IMR-90 (cell line): ENCODE measurements at regions not wholly inside any gene's neighbourhood (a gene's known extent, or its start where the extent isn't known, plus 50 kb on each side); places are given as distances from the start of the nearest gene placed in this dataset.
A peak's percentile ranks its signal among the peaks of the same experiment; 100 is the strongest.
"Not testable (repeated sequence)": the region's sequence is repeated elsewhere in the genome, so short reads cannot be mapped to it uniquely, and the experiment has no call there.

Source experiments
- ATAC-seq: fragments of 200-7000 bp; cut with Tn5 transposase; 2 replicates; pipeline ENCODE4 v1.9.1; 2020; ENCODE audit warnings: low read depth, mild to moderate bottlenecking, moderate library complexity
- BruUV-seq: library from RNA; stranded (reverse); fragments of 400-500 nt; replicated peaks from 2 replicates; lab custom pipeline; 2021; lab: Mats Ljungman, UMichigan
- CTCF ChIA-PET: fragments of 300-600 bp; formaldehyde crosslinking; extraction: SDS; loops from one replicate; lab custom pipeline; 2021; ENCODE audit warnings: antibody characterized with exemption; lab: Yijun Ruan, JAX
- POLR2A ChIA-PET: fragments of 300-600 bp; sonication (Branson Sonifier 250); formaldehyde crosslinking; loops from one replicate; lab custom pipeline; 2022; ENCODE audit warnings: antibody characterized with exemption; ENCODE audit not compliant: unreplicated experiment; lab: Charles Lee
- DNase-seq: peaks from one replicate; pipeline ENCODE4 v3.0.0; 2013
- H2AFZ ChIP-seq: replicated peaks from 2 replicates; pipeline ENCODE3; 2013; ENCODE audit warnings: low read length, mild to moderate bottlenecking; ENCODE audit not compliant: poor library complexity
- H2AK5ac ChIP-seq: 2 replicates; pipeline ENCODE4 v1.6.1; 2013; ENCODE audit warnings: low read depth, low read length, inconsistent platforms
- H2AK9ac ChIP-seq: replicated peaks from 2 replicates; pipeline ENCODE3; 2013; ENCODE audit warnings: mild to moderate bottlenecking, low read depth, low read length, moderate library complexity; ENCODE audit not compliant: poor library complexity
- H2BK120ac ChIP-seq: 2 replicates; pipeline ENCODE4 v1.6.1; 2013; ENCODE audit warnings: low read depth, low read length, inconsistent platforms
- H2BK15ac ChIP-seq: 3 replicates; pipeline ENCODE4 v1.6.1; 2013; ENCODE audit warnings: low read depth, low read length, inconsistent platforms
- H2BK20ac ChIP-seq: 2 replicates; pipeline ENCODE4 v1.6.1; 2013; ENCODE audit warnings: low read depth, mild to moderate bottlenecking, inconsistent platforms, low read length, moderate library complexity
- H2BK5ac ChIP-seq: 2 replicates; pipeline ENCODE4 v1.6.1; 2013; ENCODE audit warnings: mild to moderate bottlenecking, low read depth, low read length, inconsistent platforms; ENCODE audit not compliant: poor library complexity, severe bottlenecking
- H3K14ac ChIP-seq: replicated peaks from 2 replicates; pipeline ENCODE4 v1.6.1; 2013; ENCODE audit warnings: low read depth, low read length, inconsistent platforms
- H3K18ac ChIP-seq: 2 replicates; pipeline ENCODE4 v1.6.1; 2013; ENCODE audit warnings: low read depth, low read length, control low read depth
- H3K23ac ChIP-seq: 2 replicates; pipeline ENCODE4 v1.6.1; 2013; ENCODE audit warnings: low read depth, low read length, inconsistent platforms
- H3K27ac ChIP-seq: 2 replicates; pipeline ENCODE4 v1.5.1; 2013; ENCODE audit warnings: mild to moderate bottlenecking, control low read depth, low read length; ENCODE audit not compliant: insufficient read depth
- H3K27me3 ChIP-seq: 2 replicates; pipeline ENCODE4 v1.6.1; 2013; ENCODE audit warnings: low read length; ENCODE audit not compliant: control insufficient read depth, insufficient read depth
- H3K36me3 ChIP-seq: 2 replicates; pipeline ENCODE4 v1.6.1; 2013; ENCODE audit warnings: low read length, mixed read lengths; ENCODE audit not compliant: control insufficient read depth, insufficient read depth
- H3K4ac ChIP-seq: 2 replicates; pipeline ENCODE4 v1.6.1; 2013; ENCODE audit warnings: low read depth, low read length, inconsistent platforms
- H3K4me1 ChIP-seq: 2 replicates; pipeline ENCODE4 v1.6.1; 2013; ENCODE audit warnings: low read length, mixed read lengths; ENCODE audit not compliant: control insufficient read depth, insufficient read depth
- H3K4me2 ChIP-seq: 2 replicates; pipeline ENCODE4 v1.6.1; 2013; ENCODE audit warnings: low read depth, mild to moderate bottlenecking, control low read depth, low read length, moderate library complexity
- H3K4me3 ChIP-seq: 2 replicates; pipeline ENCODE4 v1.5.1; 2013; ENCODE audit warnings: low read depth, mild to moderate bottlenecking, control low read depth, low read length, moderate library complexity; ENCODE audit not compliant: insufficient read depth
- H3K56ac ChIP-seq: 2 replicates; pipeline ENCODE4 v1.6.1; 2013; ENCODE audit warnings: low read length, inconsistent platforms; ENCODE audit not compliant: insufficient read depth; ENCODE audit errors: extremely low read depth
- H3K79me1 ChIP-seq, 2 experiments: 2 replicates each; pipeline ENCODE4 v1.6.1; 2013; ENCODE audit warnings: low read length in 2 of 2, inconsistent platforms in 1 of 2, low read depth in 1 of 2
- H3K9ac ChIP-seq: 2 replicates; pipeline ENCODE4 v1.6.1; 2013; ENCODE audit warnings: low read depth, low read length, control low read depth
- H3K9me1 ChIP-seq: 2 replicates; pipeline ENCODE4 v1.6.1; 2013; ENCODE audit warnings: low read length, inconsistent platforms; ENCODE audit not compliant: insufficient read depth
- H3K9me3 ChIP-seq: 2 replicates; pipeline ENCODE4 v1.6.1; 2013; ENCODE audit warnings: low read length; ENCODE audit not compliant: control insufficient read depth, insufficient read depth
- H4K20me1 ChIP-seq: 2 replicates; pipeline ENCODE4 v1.6.1; 2013; ENCODE audit warnings: low read length, inconsistent platforms; ENCODE audit not compliant: insufficient read depth
- H4K5ac ChIP-seq: 2 replicates; pipeline ENCODE4 v1.6.1; 2013; ENCODE audit warnings: mild to moderate bottlenecking, low read depth, low read length, control low read depth
- H4K8ac ChIP-seq, 2 experiments: 2 replicates each; pipeline ENCODE4 v1.6.1; 2013; ENCODE audit warnings: low read depth in 2 of 2, low read length in 2 of 2, control low read depth in 1 of 2, inconsistent platforms in 1 of 2
- H4K91ac ChIP-seq: 2 replicates; pipeline ENCODE4 v1.6.1; 2013; ENCODE audit warnings: low read depth, low read length, inconsistent platforms; ENCODE audit not compliant: insufficient read depth
- CHD1 ChIP-seq: IDR thresholded peaks from 2 replicates; pipeline ENCODE4 v1.6.1; 2012; ENCODE audit warnings: low read depth, low read length, improper control_type of control experiment
- CTCF ChIP-seq: conservative IDR thresholded peaks from 2 replicates; pipeline ENCODE4 v1.5.1; 2012; ENCODE audit warnings: mild to moderate bottlenecking, low read depth, low read length, improper control_type of control experiment
- NFE2L2 ChIP-seq: fragments of 150-350 bp; IDR thresholded peaks from 2 replicates; pipeline ENCODE4 v1.6.1; 2016; ENCODE audit warnings: low read depth, mild to moderate bottlenecking, low read length
- RAD21 ChIP-seq: IDR thresholded peaks from 2 replicates; pipeline ENCODE4 v1.6.1; 2012; ENCODE audit warnings: low read length, improper control_type of control experiment
- RFX5 ChIP-seq: IDR thresholded peaks from 2 replicates; pipeline ENCODE4 v1.8.0; 2012; ENCODE audit warnings: low read depth, mild to moderate bottlenecking, low read length, moderate library complexity
- SMC3 ChIP-seq: fragments of 150-350 bp; IDR thresholded peaks from 2 replicates; pipeline ENCODE4 v1.6.1; 2016; ENCODE audit warnings: low read depth, mild to moderate bottlenecking, antibody characterized with exemption, low read length, moderate library complexity
- WGBS, 2 experiments: methylation state at CpG; one replicate each; pipeline versions ENCODE4 v1.1.5 to v1.1.7; 2013; ENCODE audit warnings: missing lambda C conversion rate in 2 of 2; ENCODE audit not compliant: insufficient read length in 1 of 2; ENCODE audit errors: extremely low coverage in 2 of 2; 5-methylcytosine and 5-hydroxymethylcytosine counted together
- dilution Hi-C: fragments of 300-500 bp; cut with HindIII; formaldehyde crosslinking; loops from one replicate; pipeline ENCODE4 v1.14.3; 2018; ENCODE audit warnings: low sequenced_read_pairs; ENCODE audit not compliant: unreplicated experiment
- in situ Hi-C: fragments of 300-500 bp; cut with MboI; formaldehyde crosslinking; loops from 3 replicates; pipeline ENCODE4 v1.14.3; 2019; ENCODE audit warnings: low sequenced_read_pairs, inconsistent platforms, mixed read lengths
- intact Hi-C: fragments of 100-400 bp; cut with micrococcal nuclease; formaldehyde crosslinking; loops from 2 replicates; pipeline ENCODE4 v1.10.0; 2022

- no peaks in the 10 kb centered on the region for H3K79me1 ChIP-seq
- no peak overlapping the region for H4K8ac ChIP-seq
- H4K20me1 ChIP-seq, result no peaks in the 10 kb centered on the region
- CTCF ChIA-PET, result no interaction called here
- H3K27me3 ChIP-seq, result no peaks in the 10 kb centered on the region
- dilution Hi-C loops, result no loop called here
- no peak overlapping the region for H2AK5ac ChIP-seq
- no peak overlapping the region for H3K4me2 ChIP-seq
- no peak overlapping the region for H2BK5ac ChIP-seq
- 13% methylated on average over 2 of the region's 4 CpGs; no CpG with 5 or more reads in 1 of the 2 experiments for WGBS, 2 experiments
- H3K18ac ChIP-seq, result no peak overlapping the region
- no peaks in the 10 kb centered on the region for H3K4me1 ChIP-seq
- peak; percentile 6 for DNase-seq
- H2BK120ac ChIP-seq, result no peak overlapping the region
- peak; percentile 37; the same call in 1 of the 2 replicates for ATAC-seq
- H2BK20ac ChIP-seq, result no peak overlapping the region
- H3K9me1 ChIP-seq, result no peaks in the 10 kb centered on the region
- no peak overlapping the region for H4K5ac ChIP-seq
- H3K36me3 ChIP-seq, result no peaks in the 10 kb centered on the region
- POLR2A ChIA-PET, result no interaction called here
- no peak overlapping the region for H2AFZ ChIP-seq
- H3K4ac ChIP-seq, result no peak overlapping the region
- H2BK15ac ChIP-seq, result no peak overlapping the region
- no peak overlapping the region for H2AK9ac ChIP-seq
- no peak overlapping the region for H4K91ac ChIP-seq
- in situ Hi-C loops, result loop anchor here (25.0 kb wide), 1 partner anchor 397 kb away; no protein-coding TSS in a partner anchor
- H3K9ac ChIP-seq, result no peak overlapping the region
- H3K23ac ChIP-seq, result no peak overlapping the region
- H3K9me3 ChIP-seq, result no peaks in the 10 kb centered on the region
- H3K4me3 ChIP-seq, result no peak overlapping the region
- intact Hi-C loops, result loop anchor here (1.0 to 5.0 kb wide), 2 partner anchors 237 to 252 kb away; no protein-coding TSS in a partner anchor
- no peak overlapping the region for H3K14ac ChIP-seq
- H3K56ac ChIP-seq, result no peak overlapping the region
- H3K27ac ChIP-seq, result no peak overlapping the region
- no TSS peak for BruUV-seq
- no peak for TF ChIP-seq RFX5
- TF ChIP-seq CTCF, result peak; percentile 31; the same call in 1 of the 2 replicates
- peak; percentile 32 for TF ChIP-seq RAD21
- TF ChIP-seq SMC3, result 0 out of 2 replicates have a peak, but pooled peaks have one; percentile 6
- TF ChIP-seq CHD1, result no peak
- no peak for TF ChIP-seq NFE2L2
Observed at GRCh38 chr9:97109194-97109811, 70.4 kb upstream of the CTSV start.

- intact Hi-C loops, result loop anchor here (5.0 kb wide), 1 partner anchor 233 kb away; no protein-coding TSS in a partner anchor
- H3K4ac ChIP-seq, CTCF ChIA-PET, H3K9ac ChIP-seq, ATAC-seq, POLR2A ChIA-PET, DNase-seq, H3K9me3 ChIP-seq, H4K20me1 ChIP-seq, dilution Hi-C loops, H3K27me3 ChIP-seq, H4K8ac ChIP-seq, H2BK5ac ChIP-seq, H3K14ac ChIP-seq, H3K4me1 ChIP-seq, H3K27ac ChIP-seq, H3K79me1 ChIP-seq, H2AFZ ChIP-seq, H3K23ac ChIP-seq, H3K36me3 ChIP-seq, H2BK15ac ChIP-seq, H2AK9ac ChIP-seq, H3K4me3 ChIP-seq, H4K5ac ChIP-seq, H3K9me1 ChIP-seq, H4K91ac ChIP-seq, H2BK20ac ChIP-seq, BruUV-seq, H3K18ac ChIP-seq, H3K4me2 ChIP-seq, H3K56ac ChIP-seq, H2BK120ac ChIP-seq, H2AK5ac ChIP-seq: not testable (repeated sequence)
- in situ Hi-C loops, result loop anchor here (25.0 kb wide), 1 partner anchor 393 kb away; no protein-coding TSS in a partner anchor
- WGBS, 2 experiments, result no CpG with 5 or more reads among the region's 2 CpGs
Observed at GRCh38 chr9:97105220-97105619, 66.3 kb upstream of the CTSV start.
